IMR-90 (cell line): ENCODE measurements at regions not wholly inside any gene's neighbourhood (a gene's known extent, or its start where the extent isn't known, plus 50 kb on each side); places are given as distances from the start of the nearest gene placed in this dataset.

ENCODE experiments used
- ATAC-seq: fragments of 200-7000 bp; cut with Tn5 transposase; 2 replicates; pipeline ENCODE4 v1.9.1; 2020; ENCODE audit warnings: low read depth, mild to moderate bottlenecking, moderate library complexity
- BruUV-seq: library from RNA; stranded (reverse); fragments of 400-500 nt; replicated peaks from 2 replicates; lab custom pipeline; 2021; lab: Mats Ljungman, UMichigan
- CTCF ChIA-PET: fragments of 300-600 bp; formaldehyde crosslinking; extraction: SDS; loops from one replicate; lab custom pipeline; 2021; ENCODE audit warnings: antibody characterized with exemption; lab: Yijun Ruan, JAX
- POLR2A ChIA-PET: fragments of 300-600 bp; sonication (Branson Sonifier 250); formaldehyde crosslinking; loops from one replicate; lab custom pipeline; 2022; ENCODE audit warnings: antibody characterized with exemption; ENCODE audit not compliant: unreplicated experiment; lab: Charles Lee
- DNase-seq: peaks from one replicate; pipeline ENCODE4 v3.0.0; 2013
- H2AFZ ChIP-seq: replicated peaks from 2 replicates; pipeline ENCODE3; 2013; ENCODE audit warnings: low read length, mild to moderate bottlenecking; ENCODE audit not compliant: poor library complexity
- H2AK5ac ChIP-seq: 2 replicates; pipeline ENCODE4 v1.6.1; 2013; ENCODE audit warnings: low read depth, low read length, inconsistent platforms
- H2AK9ac ChIP-seq: replicated peaks from 2 replicates; pipeline ENCODE3; 2013; ENCODE audit warnings: mild to moderate bottlenecking, low read depth, low read length, moderate library complexity; ENCODE audit not compliant: poor library complexity
- H2BK120ac ChIP-seq: 2 replicates; pipeline ENCODE4 v1.6.1; 2013; ENCODE audit warnings: low read depth, low read length, inconsistent platforms
- H2BK15ac ChIP-seq: 3 replicates; pipeline ENCODE4 v1.6.1; 2013; ENCODE audit warnings: low read depth, low read length, inconsistent platforms
- H2BK20ac ChIP-seq: 2 replicates; pipeline ENCODE4 v1.6.1; 2013; ENCODE audit warnings: low read depth, mild to moderate bottlenecking, inconsistent platforms, low read length, moderate library complexity
- H2BK5ac ChIP-seq: 2 replicates; pipeline ENCODE4 v1.6.1; 2013; ENCODE audit warnings: mild to moderate bottlenecking, low read depth, low read length, inconsistent platforms; ENCODE audit not compliant: poor library complexity, severe bottlenecking
- H3K14ac ChIP-seq: replicated peaks from 2 replicates; pipeline ENCODE4 v1.6.1; 2013; ENCODE audit warnings: low read depth, low read length, inconsistent platforms
- H3K18ac ChIP-seq: 2 replicates; pipeline ENCODE4 v1.6.1; 2013; ENCODE audit warnings: low read depth, low read length, control low read depth
- H3K23ac ChIP-seq: 2 replicates; pipeline ENCODE4 v1.6.1; 2013; ENCODE audit warnings: low read depth, low read length, inconsistent platforms
- H3K27ac ChIP-seq: 2 replicates; pipeline ENCODE4 v1.5.1; 2013; ENCODE audit warnings: mild to moderate bottlenecking, control low read depth, low read length; ENCODE audit not compliant: insufficient read depth
- H3K27me3 ChIP-seq: 2 replicates; pipeline ENCODE4 v1.6.1; 2013; ENCODE audit warnings: low read length; ENCODE audit not compliant: control insufficient read depth, insufficient read depth
- H3K36me3 ChIP-seq: 2 replicates; pipeline ENCODE4 v1.6.1; 2013; ENCODE audit warnings: low read length, mixed read lengths; ENCODE audit not compliant: control insufficient read depth, insufficient read depth
- H3K4ac ChIP-seq: 2 replicates; pipeline ENCODE4 v1.6.1; 2013; ENCODE audit warnings: low read depth, low read length, inconsistent platforms
- H3K4me1 ChIP-seq: 2 replicates; pipeline ENCODE4 v1.6.1; 2013; ENCODE audit warnings: low read length, mixed read lengths; ENCODE audit not compliant: control insufficient read depth, insufficient read depth
- H3K4me2 ChIP-seq: 2 replicates; pipeline ENCODE4 v1.6.1; 2013; ENCODE audit warnings: low read depth, mild to moderate bottlenecking, control low read depth, low read length, moderate library complexity
- H3K4me3 ChIP-seq: 2 replicates; pipeline ENCODE4 v1.5.1; 2013; ENCODE audit warnings: low read depth, mild to moderate bottlenecking, control low read depth, low read length, moderate library complexity; ENCODE audit not compliant: insufficient read depth
- H3K56ac ChIP-seq: 2 replicates; pipeline ENCODE4 v1.6.1; 2013; ENCODE audit warnings: low read length, inconsistent platforms; ENCODE audit not compliant: insufficient read depth; ENCODE audit errors: extremely low read depth
- H3K79me1 ChIP-seq, 2 experiments: 2 replicates each; pipeline ENCODE4 v1.6.1; 2013; ENCODE audit warnings: low read length in 2 of 2, inconsistent platforms in 1 of 2, low read depth in 1 of 2
- H3K9ac ChIP-seq: 2 replicates; pipeline ENCODE4 v1.6.1; 2013; ENCODE audit warnings: low read depth, low read length, control low read depth
- H3K9me1 ChIP-seq: 2 replicates; pipeline ENCODE4 v1.6.1; 2013; ENCODE audit warnings: low read length, inconsistent platforms; ENCODE audit not compliant: insufficient read depth
- H3K9me3 ChIP-seq: 2 replicates; pipeline ENCODE4 v1.6.1; 2013; ENCODE audit warnings: low read length; ENCODE audit not compliant: control insufficient read depth, insufficient read depth
- H4K20me1 ChIP-seq: 2 replicates; pipeline ENCODE4 v1.6.1; 2013; ENCODE audit warnings: low read length, inconsistent platforms; ENCODE audit not compliant: insufficient read depth
- H4K5ac ChIP-seq: 2 replicates; pipeline ENCODE4 v1.6.1; 2013; ENCODE audit warnings: mild to moderate bottlenecking, low read depth, low read length, control low read depth
- H4K8ac ChIP-seq, 2 experiments: 2 replicates each; pipeline ENCODE4 v1.6.1; 2013; ENCODE audit warnings: low read depth in 2 of 2, low read length in 2 of 2, control low read depth in 1 of 2, inconsistent platforms in 1 of 2
- H4K91ac ChIP-seq: 2 replicates; pipeline ENCODE4 v1.6.1; 2013; ENCODE audit warnings: low read depth, low read length, inconsistent platforms; ENCODE audit not compliant: insufficient read depth
- BHLHE40 ChIP-seq: fragments of 150-350 bp; IDR thresholded peaks from 2 replicates; pipeline ENCODE4 v1.6.1; 2016; ENCODE audit warnings: mild to moderate bottlenecking, low read depth, low read length
- CEBPB ChIP-seq: IDR thresholded peaks from 2 replicates; pipeline ENCODE4 v1.6.1; 2012; ENCODE audit warnings: low read depth, low read length, improper control_type of control experiment
- CHD1 ChIP-seq: IDR thresholded peaks from 2 replicates; pipeline ENCODE4 v1.6.1; 2012; ENCODE audit warnings: low read depth, low read length, improper control_type of control experiment
- CTCF ChIP-seq: conservative IDR thresholded peaks from 2 replicates; pipeline ENCODE4 v1.5.1; 2012; ENCODE audit warnings: mild to moderate bottlenecking, low read depth, low read length, improper control_type of control experiment
- ELK1 ChIP-seq: fragments of 150-350 bp; IDR thresholded peaks from 2 replicates; pipeline ENCODE4 v1.6.1; 2016; ENCODE audit warnings: low read depth, mild to moderate bottlenecking, low read length, moderate library complexity, borderline replicate concordance
- FOS ChIP-seq: fragments of 150-350 bp; IDR thresholded peaks from 2 replicates; pipeline ENCODE4 v1.6.1; 2016; ENCODE audit warnings: low read depth, low read length
- MAFK ChIP-seq: IDR thresholded peaks from 2 replicates; pipeline ENCODE4 v1.6.1; 2012; ENCODE audit warnings: low read depth, low read length, improper control_type of control experiment
- MAZ ChIP-seq: IDR thresholded peaks from 2 replicates; pipeline ENCODE4 v1.6.1; 2012; ENCODE audit warnings: low read depth, mild to moderate bottlenecking, low read length, improper control_type of control experiment, moderate library complexity, borderline replicate concordance
- MXI1 ChIP-seq: IDR thresholded peaks from 2 replicates; pipeline ENCODE4 v1.6.1; 2012; ENCODE audit warnings: low read depth, mild to moderate bottlenecking, low read length, moderate library complexity, borderline replicate concordance
- NFE2L2 ChIP-seq: fragments of 150-350 bp; IDR thresholded peaks from 2 replicates; pipeline ENCODE4 v1.6.1; 2016; ENCODE audit warnings: low read depth, mild to moderate bottlenecking, low read length
- POLR2A ChIP-seq: IDR thresholded peaks from 2 replicates; pipeline ENCODE4 v1.6.1; 2012; ENCODE audit warnings: mild to moderate bottlenecking, low read depth, low read length
- RAD21 ChIP-seq: IDR thresholded peaks from 2 replicates; pipeline ENCODE4 v1.6.1; 2012; ENCODE audit warnings: low read length, improper control_type of control experiment
- RCOR1 ChIP-seq: IDR thresholded peaks from 2 replicates; pipeline ENCODE4 v1.6.1; 2012; ENCODE audit warnings: mild to moderate bottlenecking, low read length, improper control_type of control experiment; ENCODE audit not compliant: insufficient replicate concordance
- RFX5 ChIP-seq: IDR thresholded peaks from 2 replicates; pipeline ENCODE4 v1.8.0; 2012; ENCODE audit warnings: low read depth, mild to moderate bottlenecking, low read length, moderate library complexity
- SMC3 ChIP-seq: fragments of 150-350 bp; IDR thresholded peaks from 2 replicates; pipeline ENCODE4 v1.6.1; 2016; ENCODE audit warnings: low read depth, mild to moderate bottlenecking, antibody characterized with exemption, low read length, moderate library complexity
- USF2 ChIP-seq: fragments of 150-350 bp; IDR thresholded peaks from 2 replicates; pipeline ENCODE4 v1.6.1; 2017; ENCODE audit warnings: mild to moderate bottlenecking, antibody characterized with exemption, low read length, low read depth
- WGBS, 2 experiments: methylation state at CpG; one replicate each; pipeline versions ENCODE4 v1.1.5 to v1.1.7; 2013; ENCODE audit warnings: missing lambda C conversion rate in 2 of 2; ENCODE audit not compliant: insufficient read length in 1 of 2; ENCODE audit errors: extremely low coverage in 2 of 2; 5-methylcytosine and 5-hydroxymethylcytosine counted together
- dilution Hi-C: fragments of 300-500 bp; cut with HindIII; formaldehyde crosslinking; loops from one replicate; pipeline ENCODE4 v1.14.3; 2018; ENCODE audit warnings: low sequenced_read_pairs; ENCODE audit not compliant: unreplicated experiment
- in situ Hi-C: fragments of 300-500 bp; cut with MboI; formaldehyde crosslinking; loops from 3 replicates; pipeline ENCODE4 v1.14.3; 2019; ENCODE audit warnings: low sequenced_read_pairs, inconsistent platforms, mixed read lengths
- intact Hi-C: fragments of 100-400 bp; cut with micrococcal nuclease; formaldehyde crosslinking; loops from 2 replicates; pipeline ENCODE4 v1.10.0; 2022

- no peak overlapping the region for H3K18ac ChIP-seq
- no peak overlapping the region for H4K91ac ChIP-seq
- TF ChIP-seq BHLHE40 (no peak), MXI1 (no peak), USF2 (no peak), ELK1 (no peak), CHD1 (no peak), MAZ (no peak), RFX5 (no peak), CEBPB (no peak), SMC3 (no peak), POLR2A (no peak), CTCF (no peak), FOS (no peak), MAFK (no peak), NFE2L2 (no peak), RAD21 (no peak), RCOR1 (no peak)
- no peak overlapping the region for H3K56ac ChIP-seq
- no peaks in the 10 kb centered on the region for H3K36me3 ChIP-seq
- H2BK20ac ChIP-seq, result no peak overlapping the region
- BruUV-seq, result no TSS peak
- no peak overlapping the region for H4K8ac ChIP-seq
- H4K5ac ChIP-seq, result no peak overlapping the region
- CTCF ChIA-PET, result no interaction called here
- intact Hi-C loops, result no loop called here
- H3K14ac ChIP-seq, result no peak overlapping the region
- WGBS, 2 experiments, result no CpG with 5 or more reads among the region's 1 CpG
- no peaks in the 10 kb centered on the region for H3K9me3 ChIP-seq
- no peak overlapping the region for H2AK9ac ChIP-seq
- no peak for ATAC-seq
- peaks cover 0 to 11% of the 10 kb centered on the region in 2 experiments; a peak in 1 of 4 replicates for H3K79me1 ChIP-seq
- DNase-seq, result no peak
- in situ Hi-C loops, result no loop called here
- H3K27ac ChIP-seq, result no peak overlapping the region
- no peak overlapping the region for H3K4me2 ChIP-seq
- POLR2A ChIA-PET, result no interaction called here
- H3K23ac ChIP-seq, result no peak overlapping the region
- no peak overlapping the region for H2AFZ ChIP-seq
- dilution Hi-C loops, result no loop called here
- peaks cover 5% of the 10 kb centered on the region for H3K4me1 ChIP-seq
- no peak overlapping the region for H3K9ac ChIP-seq
- H3K4ac ChIP-seq, result no peak overlapping the region
- no peak overlapping the region for H2BK5ac ChIP-seq
- no peak overlapping the region for H2BK120ac ChIP-seq
- no peak overlapping the region for H3K4me3 ChIP-seq
- H3K9me1 ChIP-seq, result peaks cover 7% of the 10 kb centered on the region
- H2BK15ac ChIP-seq, result 0 out of 3 replicates have a peak overlapping the region, but pooled peaks have one; percentile 28
- H4K20me1 ChIP-seq, result no peaks in the 10 kb centered on the region
- H3K27me3 ChIP-seq, result no peaks in the 10 kb centered on the region
- H2AK5ac ChIP-seq, result no peak overlapping the region
Observed at GRCh38 chr3:64318668-64319271, 93.5 kb upstream of the PRICKLE2 start.
